H9 (cell line): ENCODE measurements at regions not wholly inside any gene's neighbourhood (a gene's known extent, or its start where the extent isn't known, plus 50 kb on each side); places are given as distances from the start of the nearest gene placed in this dataset.

ENCODE experiments used
- DNase-seq: peaks from one replicate; pipeline ENCODE4 v3.0.0-alpha.2; 2017
- H2AFZ ChIP-seq: one replicate; pipeline ENCODE4 v1.6.1; 2013; ENCODE audit warnings: mild to moderate bottlenecking, low read length, control low read depth, moderate library complexity
- H2AK5ac ChIP-seq: 2 replicates; pipeline ENCODE4 v1.6.1; 2013; ENCODE audit warnings: low read length, control low read depth, mixed read lengths; ENCODE audit not compliant: insufficient read length
- H2BK120ac ChIP-seq: one replicate; pipeline ENCODE4 v1.6.1; 2013; ENCODE audit warnings: low read depth, mild to moderate bottlenecking, low read length, control low read depth, inconsistent platforms; ENCODE audit not compliant: poor library complexity, severe bottlenecking
- H2BK12ac ChIP-seq: 2 replicates; pipeline ENCODE4 v1.6.1; 2013; ENCODE audit warnings: low read length, control low read depth, mixed read lengths, low read depth; ENCODE audit not compliant: insufficient read length
- H2BK15ac ChIP-seq: 2 replicates; pipeline ENCODE4 v1.6.1; 2013; ENCODE audit warnings: low read depth, low read length, control low read depth
- H2BK20ac ChIP-seq: one replicate; pipeline ENCODE4 v1.6.1; 2013; ENCODE audit warnings: low read depth, mild to moderate bottlenecking, low read length, control low read depth, inconsistent platforms; ENCODE audit not compliant: poor library complexity, severe bottlenecking
- H2BK5ac ChIP-seq: 2 replicates; pipeline ENCODE4 v1.6.1; 2013; ENCODE audit warnings: low read length, control low read depth, mixed read lengths; ENCODE audit not compliant: insufficient read length
- H3K14ac ChIP-seq: 2 replicates; pipeline ENCODE4 v1.6.1; 2013; ENCODE audit warnings: low read length, control low read depth; ENCODE audit not compliant: insufficient read depth
- H3K18ac ChIP-seq: 2 replicates; pipeline ENCODE4 v1.6.1; 2013; ENCODE audit warnings: low read depth, mild to moderate bottlenecking, mixed read lengths, low read length, control low read depth; ENCODE audit not compliant: insufficient read length
- H3K23ac ChIP-seq: 2 replicates; pipeline ENCODE4 v1.6.1; 2013; ENCODE audit warnings: low read length, control low read depth, mixed read lengths, low read depth; ENCODE audit not compliant: insufficient read length
- H3K23me2 ChIP-seq: 2 replicates; pipeline ENCODE4 v1.6.1; 2013; ENCODE audit warnings: low read depth, mild to moderate bottlenecking, mixed read lengths, low read length, control low read depth; ENCODE audit not compliant: insufficient read length, poor library complexity, severe bottlenecking
- H3K27ac ChIP-seq: 2 replicates; pipeline ENCODE4 v1.5.1; 2013; ENCODE audit warnings: low read length, control low read depth, mixed read lengths, low read depth; ENCODE audit not compliant: insufficient read length
- H3K27me3 ChIP-seq: 2 replicates; pipeline ENCODE4 v1.6.1; 2013; ENCODE audit warnings: low read length, control low read depth, inconsistent platforms; ENCODE audit not compliant: insufficient read depth
- H3K4ac ChIP-seq: 2 replicates; pipeline ENCODE4 v1.6.1; 2013; ENCODE audit warnings: low read depth, mild to moderate bottlenecking, control low read depth, inconsistent platforms, low read length, moderate library complexity
- H3K4me1 ChIP-seq: 2 replicates; pipeline ENCODE4 v1.6.1; 2013; ENCODE audit warnings: low read length, control low read depth, inconsistent platforms; ENCODE audit not compliant: insufficient read depth
- H3K4me2 ChIP-seq: 2 replicates; pipeline ENCODE4 v1.6.1; 2013; ENCODE audit warnings: low read length, control low read depth, mixed read lengths; ENCODE audit not compliant: insufficient read length, insufficient read depth
- H3K56ac ChIP-seq: 2 replicates; pipeline ENCODE4 v1.6.1; 2013; ENCODE audit warnings: low read depth, mild to moderate bottlenecking, mixed read lengths, low read length, control low read depth; ENCODE audit not compliant: insufficient read length
- H3K79me1 ChIP-seq: 2 replicates; pipeline ENCODE4 v1.6.1; 2013; ENCODE audit warnings: low read depth, mild to moderate bottlenecking, moderate library complexity, low read length, control low read depth, inconsistent platforms; ENCODE audit not compliant: insufficient read depth, poor library complexity, severe bottlenecking
- H3K79me2 ChIP-seq: 2 replicates; pipeline ENCODE4 v1.6.1; 2013; ENCODE audit warnings: low read length, control low read depth, inconsistent platforms; ENCODE audit not compliant: insufficient read depth
- H3K9ac ChIP-seq: 2 replicates; pipeline ENCODE4 v1.6.1; 2013; ENCODE audit warnings: low read length, control low read depth, mixed read lengths; ENCODE audit not compliant: insufficient read length; ENCODE audit errors: extremely low read depth
- H3K9me3 ChIP-seq: one replicate; pipeline ENCODE4 v1.6.1; 2013; ENCODE audit warnings: low read depth, low read length, inconsistent platforms; ENCODE audit not compliant: control insufficient read depth
- H3T11ph ChIP-seq: one replicate; pipeline ENCODE4 v1.6.1; 2013; ENCODE audit warnings: mild to moderate bottlenecking, low read length, control low read depth, inconsistent platforms
- H4K20me1 ChIP-seq: one replicate; pipeline ENCODE4 v1.6.1; 2013; ENCODE audit not compliant: control insufficient read depth, insufficient read length, insufficient read depth
- H4K5ac ChIP-seq: 2 replicates; pipeline ENCODE4 v1.6.1; 2013; ENCODE audit warnings: low read depth, mild to moderate bottlenecking, mixed read lengths, low read length, control low read depth; ENCODE audit not compliant: insufficient read length
- H4K8ac ChIP-seq: replicated peaks from 2 replicates; pipeline ENCODE4 v1.6.1; 2013; ENCODE audit warnings: low read length, control low read depth, mixed read lengths, low read depth; ENCODE audit not compliant: insufficient read length
- H4K91ac ChIP-seq: 2 replicates; pipeline ENCODE4 v1.6.1; 2013; ENCODE audit warnings: low read depth, mild to moderate bottlenecking, moderate library complexity, mixed read lengths, low read length, control low read depth; ENCODE audit not compliant: insufficient read length
- H3K27ac Mint-ChIP-seq, 3 experiments: 2 replicates in 2 of 3; 3 replicates in 1 of 3; pipeline ENCODE4 v1.8.0; 2020 to 2021; ENCODE audit warnings: mixed read lengths in 3 of 3, mild to moderate bottlenecking in 1 of 3, moderate library complexity in 1 of 3
- H3K27me3 Mint-ChIP-seq: 2 replicates; pipeline ENCODE4 v1.8.0; 2021; ENCODE audit warnings: low read depth, mild to moderate bottlenecking, moderate library complexity, mixed read lengths
- H3K36me3 Mint-ChIP-seq, 3 experiments: 2 replicates in 2 of 3; 3 replicates in 1 of 3; pipeline ENCODE4 v1.8.0; 2020 to 2021; ENCODE audit warnings: low read depth in 3 of 3, mixed read lengths in 3 of 3; ENCODE audit not compliant: insufficient read depth in 1 of 3
- H3K4me1 Mint-ChIP-seq, 2 experiments: 2 replicates each; pipeline ENCODE4 v1.8.0; 2020; ENCODE audit warnings: mixed read lengths in 2 of 2
- H3K4me3 Mint-ChIP-seq, 2 experiments: 2 replicates in 1 of 2; 3 replicates in 1 of 2; pipeline ENCODE4 v1.8.0; 2020 to 2021; ENCODE audit warnings: mild to moderate bottlenecking in 2 of 2, mixed read lengths in 2 of 2, moderate library complexity in 1 of 2
- H3K9me3 Mint-ChIP-seq, 2 experiments: 2 replicates in 1 of 2; 3 replicates in 1 of 2; pipeline ENCODE4 v1.8.0; 2020; ENCODE audit warnings: mild to moderate bottlenecking in 2 of 2, mixed read lengths in 2 of 2, moderate library complexity in 1 of 2
- CTCF ChIP-seq: fragments of 200-600 bp; sonication (generic); conservative IDR thresholded peaks from 3 replicates; pipeline ENCODE4 v1.8.0; 2021; ENCODE audit warnings: antibody characterized with exemption, mild to moderate bottlenecking
- WGBS: extraction: QIAGEN DNeasy Blood & Tissue Kit; methylation state at CpG from one replicate; pipeline ENCODE4 v1.1.7; 2013; ENCODE audit warnings: missing lambda C conversion rate, low lambda C conversion rate, mixed read lengths; ENCODE audit not compliant: insufficient read length; ENCODE audit errors: extremely low coverage; 5-methylcytosine and 5-hydroxymethylcytosine counted together

GRCh38 chr18:13973061-13973575, 57.8 kb upstream of the MC2R start:
- Mint-ChIP-seq H3K36me3 (peaks cover 0 to 2% (median 0%) of the 10 kb centered on the region in 3 experiments; a peak in 1 of 7 replicates), H3K27me3 (no peaks in the 10 kb centered on the region), H3K4me3 (no peak overlapping the region), H3K27ac (no peak overlapping the region), H3K4me1 (no peaks in the 10 kb centered on the region), H3K9me3 (peaks cover 19% of the 10 kb centered on the region in 2 experiments)
- Histone ChIP-seq H2BK12ac (no peak overlapping the region), H3K4me1 (no peaks in the 10 kb centered on the region), H3K27me3 (no peaks in the 10 kb centered on the region), H3T11ph (no peak overlapping the region), H3K56ac (no peak overlapping the region), H3K9me3 (no peaks in the 10 kb centered on the region), H4K20me1 (no peaks in the 10 kb centered on the region), H4K8ac (no peak overlapping the region), H3K79me1 (no peaks in the 10 kb centered on the region), H2AK5ac (no peak overlapping the region), H2BK15ac (no peak overlapping the region), H2BK20ac (no peak overlapping the region), H3K27ac (no peak overlapping the region), H3K23me2 (no peaks in the 10 kb centered on the region), H4K91ac (no peak overlapping the region), H2BK5ac (no peak overlapping the region), H2BK120ac (no peak overlapping the region), H3K4me2 (no peak overlapping the region), H3K9ac (no peak overlapping the region), H3K18ac (no peak overlapping the region), H4K5ac (no peak overlapping the region), H3K14ac (no peak overlapping the region), H2AFZ (no peak overlapping the region), H3K23ac (no peak overlapping the region), H3K4ac (no peak overlapping the region), H3K79me2 (no peaks in the 10 kb centered on the region)
- peak; percentile 47; the same call in 2 of the 3 replicates for TF ChIP-seq CTCF
- peak; percentile 52 for DNase-seq
- WGBS = no CpG with 5 or more reads among the region's 4 CpGs
